PC-3 (cell line): ENCODE measurements at regions not wholly inside any gene's neighbourhood (a gene's known extent, or its start where the extent isn't known, plus 50 kb on each side); places are given as distances from the start of the nearest gene placed in this dataset.
"Not testable (repeated sequence)": the region's sequence is repeated elsewhere in the genome, so short reads cannot be mapped to it uniquely, and the experiment has no call there.

Experiments used
- EZH2phosphoT487 ChIP-seq: fragments of 300-600 bp; sonication (generic); IDR thresholded peaks from 2 replicates; pipeline ENCODE4 v1.6.1; 2018; ENCODE audit warnings: mild to moderate bottlenecking, antibody characterized with exemption, low read length, borderline replicate concordance
- TF ChIP-seq, protein P1 (sequence below): fragments of 300-600 bp; sonication (generic); conservative IDR thresholded peaks from 2 replicates; pipeline ENCODE4 v1.5.1; 2017; ENCODE audit warnings: antibody characterized with exemption, low read depth, mild to moderate bottlenecking, low read length

DNA sequence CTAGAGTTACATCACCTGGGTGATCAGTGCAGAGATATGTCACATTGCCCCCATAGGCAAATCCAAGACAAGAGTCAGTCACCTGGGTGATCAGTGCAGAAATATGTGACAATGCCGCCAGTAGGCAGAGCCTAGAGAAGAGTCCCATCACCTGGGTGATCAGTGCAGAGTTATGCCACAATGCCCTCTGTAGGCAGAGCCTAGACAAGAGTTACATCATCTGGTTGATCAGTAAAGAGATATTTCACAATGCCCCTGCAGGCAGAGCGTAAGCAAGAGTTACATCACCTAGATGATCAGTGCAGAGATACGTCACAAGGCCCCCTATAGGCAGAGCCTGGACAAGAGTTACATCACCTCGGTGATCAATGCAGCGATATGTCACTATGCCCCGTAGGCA, 63.3 kb upstream of the FRG2B start:
- TF ChIP-seq, protein P1, sequence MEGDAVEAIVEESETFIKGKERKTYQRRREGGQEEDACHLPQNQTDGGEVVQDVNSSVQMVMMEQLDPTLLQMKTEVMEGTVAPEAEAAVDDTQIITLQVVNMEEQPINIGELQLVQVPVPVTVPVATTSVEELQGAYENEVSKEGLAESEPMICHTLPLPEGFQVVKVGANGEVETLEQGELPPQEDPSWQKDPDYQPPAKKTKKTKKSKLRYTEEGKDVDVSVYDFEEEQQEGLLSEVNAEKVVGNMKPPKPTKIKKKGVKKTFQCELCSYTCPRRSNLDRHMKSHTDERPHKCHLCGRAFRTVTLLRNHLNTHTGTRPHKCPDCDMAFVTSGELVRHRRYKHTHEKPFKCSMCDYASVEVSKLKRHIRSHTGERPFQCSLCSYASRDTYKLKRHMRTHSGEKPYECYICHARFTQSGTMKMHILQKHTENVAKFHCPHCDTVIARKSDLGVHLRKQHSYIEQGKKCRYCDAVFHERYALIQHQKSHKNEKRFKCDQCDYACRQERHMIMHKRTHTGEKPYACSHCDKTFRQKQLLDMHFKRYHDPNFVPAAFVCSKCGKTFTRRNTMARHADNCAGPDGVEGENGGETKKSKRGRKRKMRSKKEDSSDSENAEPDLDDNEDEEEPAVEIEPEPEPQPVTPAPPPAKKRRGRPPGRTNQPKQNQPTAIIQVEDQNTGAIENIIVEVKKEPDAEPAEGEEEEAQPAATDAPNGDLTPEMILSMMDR = not testable (repeated sequence)
- TF ChIP-seq EZH2phosphoT487 = not testable (repeated sequence)
